UCSD-AML1 (cell line): ENCODE measurements at regions not wholly inside any gene's neighbourhood (a gene's known extent, or its start where the extent isn't known, plus 50 kb on each side); places are given as distances from the start of the nearest gene placed in this dataset.
A peak's percentile ranks its signal among the peaks of the same experiment; 100 is the strongest.
"Not testable (repeated sequence)": the region's sequence is repeated elsewhere in the genome, so short reads cannot be mapped to it uniquely, and the experiment has no call there.

ENCODE experiments used
- DNase-seq: peaks from one replicate; lab custom pipeline; 2025; ENCODE audit not compliant: unreplicated experiment; lab: John Stamatoyannopoulos, UW

- no peak for DNase-seq
Observed at GRCh38 chr17:54666559-54666958, 234.1 kb upstream of the TOM1L1 start.

DNA sequence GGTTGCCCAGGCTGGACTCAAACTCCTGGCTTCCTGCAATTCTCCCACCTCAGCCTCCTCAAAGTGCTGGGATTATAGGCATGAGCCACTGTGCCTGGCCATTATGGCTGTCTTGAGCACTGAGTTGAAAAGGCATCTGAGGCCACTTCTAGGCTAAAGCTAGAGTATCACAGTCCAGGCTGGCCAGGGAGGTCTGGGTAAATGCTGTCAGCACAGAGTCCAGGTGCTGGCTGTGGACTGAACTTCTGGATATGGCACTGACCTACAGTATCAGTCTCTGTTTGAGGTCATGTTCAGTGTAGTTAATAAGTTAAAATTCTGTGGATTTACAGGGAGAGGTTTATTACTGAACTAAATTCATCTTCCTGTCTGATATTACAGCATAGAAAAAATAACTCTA is 222.5 kb upstream of the TOM1L1 start:
- no peak for DNase-seq

DNA sequence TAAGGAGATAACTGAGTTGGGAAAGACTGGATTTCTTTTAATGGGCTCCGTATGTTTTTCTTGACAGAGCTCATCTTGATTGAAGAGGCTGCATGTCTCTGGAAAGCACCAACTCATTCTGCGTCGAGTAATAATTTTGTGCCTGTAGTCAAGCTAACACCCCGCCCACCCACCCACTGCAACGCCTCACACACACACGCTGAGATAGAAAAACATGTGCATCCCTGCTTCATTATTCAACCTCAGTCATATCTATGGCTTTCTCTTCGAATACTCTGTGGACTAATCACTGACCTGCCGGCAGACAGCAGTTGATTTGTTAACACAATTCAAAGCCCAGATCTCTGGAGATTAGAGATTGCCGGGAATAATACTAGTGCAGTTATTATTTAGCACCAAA is 220.2 kb upstream of the TOM1L1 start:
- no peak for DNase-seq

DNA sequence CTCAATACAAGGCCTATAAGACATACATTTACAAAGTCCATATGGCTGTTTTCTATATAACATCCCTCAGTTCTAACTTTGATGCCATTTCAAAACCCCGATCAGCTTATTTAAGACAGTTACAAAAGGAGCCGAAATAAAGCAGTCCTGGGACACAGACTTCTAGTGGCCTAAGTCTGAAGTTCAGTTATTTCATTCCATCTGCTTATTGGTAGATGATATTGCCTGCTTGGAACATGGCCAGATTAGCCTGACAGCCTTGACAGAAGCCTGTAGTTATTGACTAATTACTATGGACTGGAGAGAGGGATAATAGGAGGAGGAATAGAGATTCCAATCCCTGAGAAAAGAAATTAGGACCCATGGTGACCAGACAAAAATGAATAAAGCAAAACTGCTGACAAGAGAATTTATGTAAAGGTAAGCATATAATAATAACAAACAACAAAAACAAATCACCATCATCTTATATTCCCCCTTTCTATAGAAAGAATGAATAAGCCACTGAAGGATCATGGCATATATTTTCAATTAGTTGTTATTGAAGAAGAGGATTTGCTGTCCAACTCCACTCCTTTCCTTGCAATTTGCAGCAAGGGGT is 206.3 kb upstream of the TOM1L1 start:
- no peak for DNase-seq

DNA sequence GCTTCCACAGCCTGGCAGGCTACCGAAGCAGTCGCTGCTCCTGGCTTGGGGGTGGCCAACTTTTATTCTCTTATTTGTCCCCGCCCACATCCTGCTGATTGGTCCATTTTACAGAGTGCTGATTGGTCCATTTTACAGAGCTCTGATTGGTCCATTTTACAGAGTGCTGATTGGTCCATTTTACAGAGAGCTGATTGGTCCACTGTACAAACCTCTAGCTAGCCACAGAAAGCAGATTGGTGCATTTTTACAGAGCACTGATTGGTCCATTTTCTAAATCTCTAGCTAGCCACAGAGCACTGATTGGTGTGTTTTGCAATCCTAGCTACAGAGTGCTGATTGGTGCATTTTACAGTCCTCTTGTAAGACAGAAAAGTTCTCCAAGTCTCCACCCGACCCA is 187.9 kb upstream of the TOM1L1 start:
- DNase-seq, result not testable (repeated sequence)

- DNase-seq, result no peak
Observed at GRCh38 chr17:54718286-54718685, 182.4 kb upstream of the TOM1L1 start.

DNA sequence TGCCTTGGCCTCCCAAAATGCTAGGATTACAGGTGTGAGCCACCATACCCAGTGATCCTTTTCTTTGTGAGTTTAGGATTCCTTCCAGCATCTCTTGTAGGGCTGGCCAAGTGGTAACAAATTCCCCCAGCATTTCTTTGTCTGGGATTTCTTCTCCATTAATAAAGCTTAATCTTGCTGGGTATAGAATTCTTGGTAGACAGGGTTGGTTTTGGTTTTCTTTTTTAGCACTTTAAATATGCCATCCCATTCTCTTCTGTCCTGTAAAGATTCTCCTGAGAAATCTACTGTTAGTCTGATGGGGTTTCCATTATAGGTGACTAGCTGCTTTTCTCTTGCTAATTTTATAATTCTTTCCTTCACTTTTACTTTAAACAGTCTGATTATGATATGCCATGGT is 173.0 kb upstream of the TOM1L1 start:
- no peak for DNase-seq

DNA sequence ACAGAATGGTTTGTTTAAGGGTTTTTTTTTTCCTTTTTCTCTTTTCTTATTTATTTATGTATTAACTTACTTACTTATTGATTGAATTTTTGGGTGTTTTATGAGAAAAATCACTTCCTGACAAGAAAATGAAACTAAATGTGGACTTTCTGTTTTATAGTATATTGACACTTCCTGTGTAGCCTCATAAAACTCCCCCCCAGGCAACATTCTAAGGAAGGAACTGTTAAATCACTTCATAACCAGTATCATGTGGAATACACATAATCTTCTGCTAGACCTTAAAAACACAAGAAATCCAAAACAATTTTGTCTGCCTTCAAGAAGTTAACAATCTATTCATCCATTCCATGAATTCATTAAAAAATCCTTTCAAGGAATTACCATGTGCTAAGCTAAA is 164.1 kb upstream of the TOM1L1 start:
- no peak for DNase-seq

- DNase-seq, result no peak
Observed at GRCh38 chr17:54738496-54738895, 162.2 kb upstream of the TOM1L1 start.

DNA sequence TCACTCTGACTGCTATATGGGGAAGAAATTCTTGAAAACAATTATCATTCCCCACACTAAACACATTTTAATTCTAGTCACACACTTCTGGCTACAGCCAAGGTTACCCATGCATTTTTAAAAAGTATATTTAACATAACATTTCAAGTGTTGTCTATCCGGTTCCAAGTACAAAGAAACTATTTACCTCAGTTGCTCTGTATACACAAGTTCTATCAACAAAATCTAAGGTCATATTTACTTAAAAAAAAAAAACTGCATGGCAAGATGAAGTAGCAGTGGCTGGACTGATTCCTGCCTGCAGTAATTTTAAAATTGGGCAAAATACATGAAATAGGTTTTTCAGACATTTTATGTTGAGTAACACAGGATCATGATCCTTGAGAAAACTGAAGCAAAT is 155.9 kb upstream of the TOM1L1 start:
- no peak for DNase-seq

DNA sequence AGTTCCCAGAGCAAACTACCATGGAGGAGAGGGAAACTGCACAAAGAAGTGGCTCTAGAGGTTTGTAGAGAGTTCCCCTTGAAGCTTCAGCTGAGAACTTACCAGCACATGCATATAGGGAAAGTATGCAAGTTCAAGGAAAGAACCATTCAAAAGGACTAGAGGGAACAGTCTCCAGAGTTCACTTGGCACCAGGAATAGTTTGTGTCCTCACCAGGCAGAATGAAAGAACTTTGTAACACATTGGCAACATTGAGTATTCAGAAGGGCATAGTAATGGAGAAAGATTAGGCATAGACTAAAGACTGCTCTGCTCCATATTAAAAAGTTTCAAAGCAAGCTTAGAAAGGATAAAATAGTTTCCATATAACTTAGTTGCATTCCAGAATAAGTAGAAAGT is 155.4 kb upstream of the TOM1L1 start:
- no peak for DNase-seq

- DNase-seq, result no peak
Observed at GRCh38 chr17:54745862-54746261, 154.8 kb upstream of the TOM1L1 start.

DNA sequence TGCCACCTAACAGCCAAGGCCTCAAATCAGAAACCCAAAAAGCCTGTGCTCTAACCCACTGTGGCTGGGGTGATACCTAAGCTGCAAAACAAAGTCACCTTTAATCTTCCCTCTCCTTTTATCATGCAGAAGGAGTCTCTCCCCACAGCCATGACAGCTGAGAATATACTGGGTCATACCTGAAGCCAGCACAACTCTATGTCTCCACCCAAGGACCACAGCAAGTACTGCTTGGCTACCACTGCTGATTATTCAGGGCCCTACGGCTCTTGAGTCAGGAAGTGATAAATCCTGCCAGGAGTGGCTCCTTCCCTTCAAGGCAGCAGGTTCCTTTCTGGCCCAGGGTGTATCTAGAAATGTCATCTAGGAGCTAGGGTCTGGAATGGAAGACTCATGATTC is 151.5 kb upstream of the TOM1L1 start:
- DNase-seq, result no peak

- peak; percentile 20 for DNase-seq
Observed at GRCh38 chr17:54754560-54754959, 146.1 kb upstream of the TOM1L1 start.

- no peak for DNase-seq
Observed at GRCh38 chr17:54760836-54761235, 139.8 kb upstream of the TOM1L1 start.

DNA sequence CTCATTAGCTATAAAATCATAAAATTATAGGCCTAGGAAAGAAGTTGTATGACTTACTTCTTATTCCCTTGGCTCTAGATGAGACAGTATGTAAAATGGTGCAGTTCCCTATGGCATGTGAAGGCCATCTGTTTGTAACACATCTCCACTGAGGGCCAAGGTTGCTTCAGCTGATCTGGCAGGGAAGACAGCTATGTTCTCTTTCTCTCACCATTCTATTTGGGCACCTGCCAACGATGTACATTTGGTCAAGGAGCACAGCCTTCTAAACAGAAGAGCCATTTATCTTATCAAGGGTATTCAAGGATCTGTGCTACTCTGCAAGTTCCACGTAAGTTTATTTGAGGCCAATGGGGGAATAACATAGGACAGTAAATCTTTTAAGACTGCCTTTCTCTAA is 129.8 kb upstream of the TOM1L1 start:
- no peak for DNase-seq

DNA sequence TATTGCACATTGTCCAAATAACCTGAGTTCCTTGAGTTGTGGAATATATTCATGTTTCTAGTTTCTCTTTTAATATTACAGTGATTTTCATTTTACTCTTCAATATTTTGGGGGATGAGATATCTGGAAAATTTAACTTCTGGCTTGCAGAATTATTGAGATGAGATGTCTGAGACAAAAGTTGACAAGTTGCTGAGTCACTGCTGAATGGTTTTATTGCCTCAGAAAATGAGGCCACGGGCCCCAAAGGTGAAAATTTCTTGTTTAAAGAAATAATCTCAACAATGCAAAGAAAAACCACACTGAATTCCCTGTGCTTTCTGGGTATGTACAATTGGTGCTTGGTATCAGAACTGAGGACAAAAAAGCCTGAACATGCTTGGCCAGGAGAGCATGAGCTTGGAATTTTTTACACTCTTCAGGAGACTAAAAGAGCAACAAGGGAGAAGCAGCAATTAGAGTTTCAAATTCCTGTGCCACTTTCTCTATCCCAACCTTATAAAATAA is 129.2 kb upstream of the TOM1L1 start:
- DNase-seq, result no peak

DNA sequence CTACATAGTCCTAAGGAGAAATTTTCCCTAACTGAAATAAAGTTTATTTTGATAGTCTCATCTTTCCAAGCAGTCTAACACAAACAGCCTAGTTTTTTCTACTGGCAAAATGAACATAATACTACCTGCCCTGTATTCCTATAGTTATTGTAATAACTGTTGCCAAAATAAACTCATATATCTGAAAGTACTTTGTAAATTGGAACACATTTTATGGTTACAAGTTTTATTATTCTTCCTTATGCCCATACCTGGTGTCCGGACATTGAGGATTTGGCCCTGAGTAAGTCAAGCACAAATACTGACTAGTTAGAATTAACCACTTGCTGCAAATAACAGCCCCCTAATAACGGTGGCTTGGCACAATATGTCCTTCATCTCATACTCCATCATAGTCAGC is 120.4 kb upstream of the TOM1L1 start:
- DNase-seq, result no peak

DNA sequence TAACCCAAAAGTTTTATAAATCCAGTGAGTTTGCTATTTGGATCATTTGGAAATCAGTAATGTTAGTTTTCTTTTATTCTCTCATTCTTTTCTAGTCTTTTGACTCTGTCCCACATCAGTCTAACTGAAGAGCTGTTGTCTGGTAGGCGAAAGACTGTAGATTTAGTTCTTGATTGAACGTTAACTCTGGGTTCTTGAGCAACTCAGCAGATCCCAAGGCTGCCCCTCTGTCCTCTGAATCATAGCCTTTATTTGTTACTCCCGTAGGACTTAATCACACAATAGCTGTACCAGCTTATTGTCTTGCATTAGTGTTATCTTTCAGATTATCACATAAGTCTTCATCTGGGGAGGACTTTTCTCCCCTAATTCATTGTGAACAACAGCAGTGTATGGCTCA is 119.3 kb upstream of the TOM1L1 start:
- DNase-seq, result no peak

- no peak for DNase-seq
Observed at GRCh38 chr17:54784305-54784704, 116.3 kb upstream of the TOM1L1 start.

DNA sequence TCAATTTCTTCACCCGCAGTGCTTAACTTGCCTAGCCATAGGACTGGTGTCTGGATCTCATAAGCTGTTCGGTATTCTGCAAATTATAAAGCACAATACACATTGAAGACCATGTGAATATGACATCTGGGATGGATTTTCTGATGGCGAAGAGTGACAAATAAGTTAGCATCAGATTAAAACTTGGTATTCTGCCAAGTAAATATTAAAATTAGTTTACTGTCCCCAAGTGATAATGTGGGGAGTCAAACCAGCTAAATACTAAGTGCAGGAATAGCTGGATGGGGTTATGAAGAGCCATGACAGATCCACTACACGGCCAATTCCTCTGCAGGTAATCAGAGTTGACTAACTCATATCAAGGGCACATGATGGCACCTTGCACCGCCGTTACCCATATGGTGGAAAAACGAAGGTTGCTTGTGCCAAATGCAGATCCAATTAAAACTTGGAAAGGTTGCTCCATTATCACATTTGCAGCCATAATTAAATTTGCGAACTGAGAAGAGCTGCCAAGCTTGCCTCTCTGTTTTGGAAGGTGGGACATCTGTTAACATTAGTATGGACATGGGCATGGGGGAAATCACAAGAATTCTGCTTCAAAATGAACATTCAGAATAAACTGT is 114.9 kb upstream of the TOM1L1 start:
- no peak for DNase-seq

GRCh38 chr17:54789101-54789880 is 111.4 kb upstream of the TOM1L1 start:
- DNase-seq, result no peak
